AML-193 (cell line): ENCODE measurements at regions not wholly inside any gene's neighbourhood (a gene's known extent, or its start where the extent isn't known, plus 50 kb on each side); places are given as distances from the start of the nearest gene placed in this dataset.

ENCODE experiments used
- DNase-seq, 2 experiments: peaks; one replicate each; lab custom pipeline; 2025; lab: John Stamatoyannopoulos, UW

GRCh38 chr1:244971552-244972216 is 107.3 kb upstream of the HNRNPU start:
- DNase-seq, result peak in 1 of 2 experiments; percentile 46

DNA sequence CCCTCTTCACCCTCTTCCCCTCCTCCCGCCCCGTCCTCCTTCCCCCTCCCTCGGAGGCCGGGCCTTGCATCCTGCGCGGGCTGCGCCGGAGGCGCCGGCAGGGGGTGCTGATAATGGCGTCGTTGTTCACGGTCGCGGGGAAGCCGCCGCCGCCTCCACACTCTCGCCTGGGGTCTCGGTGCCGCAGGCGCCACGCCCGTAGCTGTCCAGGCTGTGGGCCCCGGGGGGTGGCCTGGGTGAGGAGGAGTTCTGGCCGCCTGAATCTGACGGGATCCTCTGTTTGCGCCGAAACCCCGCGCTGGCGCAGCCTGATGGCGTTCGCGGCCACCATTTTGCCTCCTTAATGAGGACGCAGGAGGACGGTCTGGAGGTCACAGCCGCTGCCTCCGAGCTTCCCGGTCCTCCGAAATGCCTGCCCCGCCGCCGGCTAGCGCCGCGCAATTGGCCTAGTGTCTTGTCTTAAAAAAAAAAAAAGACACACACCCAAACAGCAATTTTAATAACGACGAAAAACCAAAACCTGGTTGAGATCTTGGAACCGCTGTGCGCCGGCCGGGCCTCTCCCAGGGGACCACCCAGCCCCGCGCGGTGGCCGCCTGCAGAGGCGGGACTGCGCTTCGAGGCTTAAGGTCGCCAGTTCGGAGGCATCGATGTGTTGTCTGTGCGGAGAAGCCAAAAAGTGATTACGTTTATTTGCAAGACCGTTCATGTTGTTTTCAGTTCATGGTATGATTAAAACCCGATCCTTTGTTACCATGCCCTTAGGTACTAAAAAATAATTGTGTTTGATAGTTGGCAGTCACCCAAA is 106.6 kb upstream of the HNRNPU start:
- DNase-seq, result peak; percentile 71 to 72

- peak; percentile 34 to 74 for DNase-seq
These were observed 105.9 kb upstream of the HNRNPU start for GRCh38 chr1:244970236-244970743.

GRCh38 chr1:244969355-244970235 is 105.3 kb upstream of the HNRNPU start:
- peak; percentile 76 to 82 for DNase-seq

- no peak for DNase-seq
These were observed 104.5 kb upstream of the HNRNPU start for GRCh38 chr1:244968881-244969280.

DNA sequence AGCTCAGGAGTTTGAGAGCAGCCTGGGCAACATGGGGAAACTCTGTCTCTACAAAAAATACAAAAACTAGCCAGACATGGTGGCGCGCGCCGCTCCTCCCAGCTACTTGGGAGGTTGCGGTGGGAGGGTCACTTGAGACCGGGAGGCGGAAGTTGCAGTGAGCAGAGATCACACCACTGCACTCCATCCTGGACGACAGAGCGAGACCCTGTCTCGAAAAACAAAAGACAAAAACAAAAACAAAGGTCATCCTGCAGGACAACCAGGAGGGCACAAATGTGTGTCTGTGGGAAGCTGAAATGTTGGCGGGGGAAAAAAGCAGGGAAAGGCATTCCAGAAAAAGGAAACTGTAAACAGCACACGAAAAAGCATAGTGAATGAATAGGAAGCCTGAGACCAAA is 104.1 kb upstream of the HNRNPU start:
- no peak for DNase-seq

DNA sequence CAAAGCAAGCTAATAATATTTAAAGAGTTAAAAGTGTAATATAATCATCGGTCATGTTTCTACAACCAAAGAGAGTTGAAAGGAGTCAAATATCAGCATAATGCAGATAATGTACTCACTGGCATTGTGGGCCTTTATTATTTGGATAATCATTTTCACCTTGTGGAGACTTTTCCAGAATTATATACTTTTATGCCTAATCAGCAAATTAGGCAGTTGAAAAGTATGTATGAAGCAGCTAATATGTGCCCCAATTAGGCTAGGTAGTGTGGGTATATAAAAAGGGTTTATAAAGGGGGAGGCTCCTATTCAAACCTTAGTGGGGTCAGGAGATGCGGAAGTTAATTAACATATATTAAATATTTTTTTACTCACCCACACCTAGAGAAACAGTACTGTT is 102.8 kb upstream of the HNRNPU start:
- DNase-seq, result no peak

- DNase-seq, result no peak
These were observed 101.1 kb upstream of the HNRNPU start for GRCh38 chr1:244965185-244966030.

- DNase-seq, result no peak
These were observed 100.0 kb upstream of the HNRNPU start for GRCh38 chr1:244964112-244964971.

GRCh38 chr1:244963231-244963826 is 99.0 kb upstream of the HNRNPU start:
- no peak for DNase-seq

GRCh38 chr1:244962130-244962529 is 97.8 kb upstream of the HNRNPU start:
- DNase-seq, result no peak

GRCh38 chr1:244960904-244961303 is 96.6 kb upstream of the HNRNPU start:
- no peak for DNase-seq

- no peak for DNase-seq
These were observed 94.2 kb upstream of the HNRNPU start for GRCh38 chr1:244958593-244958992.

DNA sequence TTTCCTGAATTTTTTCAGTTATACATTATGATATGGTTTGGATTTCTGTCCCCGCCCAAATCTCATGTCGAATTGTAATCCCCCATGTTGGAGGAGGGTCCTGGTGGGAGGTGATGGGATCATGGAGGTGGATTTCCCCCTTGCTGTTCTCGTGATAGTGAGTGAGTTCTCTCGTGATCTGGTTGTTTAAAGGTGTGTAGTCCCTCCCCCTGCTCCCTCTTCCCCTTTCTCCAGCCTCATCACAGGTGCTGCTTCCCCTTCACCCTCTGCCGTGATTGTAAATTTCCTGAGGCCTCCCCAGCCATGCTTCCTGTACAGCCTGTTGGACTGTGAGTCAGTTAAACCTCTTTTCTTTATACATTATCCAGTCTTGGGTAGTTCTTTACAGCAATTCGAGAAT is 93.2 kb upstream of the HNRNPU start:
- no peak for DNase-seq

GRCh38 chr1:244957122-244957521 is 92.8 kb upstream of the HNRNPU start:
- DNase-seq, result no peak

DNA sequence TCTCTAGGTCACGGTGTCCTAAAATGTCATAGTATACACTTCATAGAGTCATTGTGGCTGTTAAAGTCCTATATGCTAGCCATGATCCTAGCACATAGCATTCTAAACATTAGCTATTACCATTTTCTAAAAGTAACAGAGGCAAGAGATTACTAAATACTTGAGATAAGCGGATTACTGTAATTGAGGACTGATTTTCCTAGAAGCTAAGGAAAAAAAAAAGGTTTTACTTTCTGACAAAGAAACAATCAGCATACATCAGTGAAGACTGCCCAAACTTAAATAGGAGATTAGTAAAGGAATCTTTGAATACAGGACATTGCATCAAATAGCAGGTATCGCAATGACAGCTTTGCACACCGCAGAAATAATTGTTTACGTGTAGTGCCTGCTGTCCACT is 91.3 kb upstream of the HNRNPU start:
- no peak for DNase-seq

DNA sequence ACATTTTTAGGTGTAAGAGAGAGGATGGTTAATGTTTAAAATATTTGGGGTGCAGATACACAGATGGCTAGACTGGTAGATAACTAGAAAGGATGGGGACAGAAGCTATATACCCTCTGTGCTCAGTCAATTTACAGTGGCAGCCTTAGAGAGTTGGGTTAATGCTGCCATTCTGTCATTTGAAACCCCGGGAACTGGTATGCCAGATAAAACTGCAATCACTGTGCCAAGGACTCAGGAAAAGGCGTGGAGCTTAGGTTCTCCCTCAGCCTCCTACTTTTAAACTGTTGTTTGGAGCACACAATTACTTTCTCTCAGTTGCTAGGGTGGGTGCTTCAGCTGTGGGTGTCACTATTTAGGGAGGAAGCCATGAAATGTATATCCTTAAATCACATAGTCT is 90.0 kb upstream of the HNRNPU start:
- DNase-seq, result no peak

DNA sequence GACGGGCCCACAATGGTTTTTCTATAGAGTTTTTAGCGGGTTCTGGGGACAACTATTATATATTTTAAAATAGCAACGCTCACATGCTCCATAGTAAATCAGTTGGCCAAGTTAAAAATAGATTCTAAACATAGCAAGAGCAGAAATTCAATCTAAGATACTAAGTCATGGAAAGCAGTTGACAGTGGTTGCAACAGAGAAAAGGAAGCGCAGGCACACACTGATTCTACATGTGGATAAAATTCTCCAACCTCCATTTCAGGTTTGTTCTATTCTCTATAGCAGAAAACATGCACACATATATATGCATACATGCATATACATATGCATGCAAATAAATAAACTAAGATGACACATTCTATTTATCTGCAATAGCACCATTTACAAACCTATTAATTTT is 89.6 kb upstream of the HNRNPU start:
- DNase-seq, result no peak

GRCh38 chr1:244952940-244953339 is 88.6 kb upstream of the HNRNPU start:
- DNase-seq, result no peak
